NCI-H82 treated with DMSO at 0.1 percent for 48 hours (cell line): ENCODE measurements at regions not wholly inside any gene's neighbourhood (a gene's known extent, or its start where the extent isn't known, plus 50 kb on each side); places are given as distances from the start of the nearest gene placed in this dataset.
A peak's percentile ranks its signal among the peaks of the same experiment; 100 is the strongest.

ENCODE experiments used
- DNase-seq: peaks from one replicate; lab custom pipeline; 2025; ENCODE audit not compliant: unreplicated experiment; lab: John Stamatoyannopoulos, UW

- no peak for DNase-seq
These were observed 76.5 kb upstream of the ADGRF1 start for GRCh38 chr6:47118611-47119010.

- DNase-seq = no peak
These were observed 75.2 kb upstream of the ADGRF1 start for GRCh38 chr6:47117314-47117713.

- no peak for DNase-seq
These were observed 74.5 kb upstream of the ADGRF1 start for GRCh38 chr6:47116606-47117005.

DNA sequence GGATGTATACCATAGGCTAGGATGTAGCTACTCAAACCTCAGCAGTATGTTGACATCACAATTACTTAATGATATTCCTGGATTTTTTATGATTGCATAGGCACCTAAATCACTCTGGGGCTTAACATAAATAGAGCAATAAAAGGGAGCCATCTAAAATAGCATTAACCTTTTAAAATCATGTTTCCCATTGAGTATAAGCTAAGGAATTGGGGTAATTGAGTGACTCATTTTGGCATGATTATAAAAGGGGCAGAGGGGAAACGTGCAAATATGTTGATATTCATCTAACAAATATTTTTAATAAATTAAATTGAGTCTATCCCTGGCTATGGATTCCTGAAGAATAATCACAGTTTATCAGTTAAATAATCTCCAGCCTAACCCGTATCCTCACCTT is 74.0 kb upstream of the ADGRF1 start:
- no peak for DNase-seq

GRCh38 chr6:47114460-47114859 is 72.3 kb upstream of the ADGRF1 start:
- DNase-seq = no peak

- DNase-seq = no peak
These were observed 70.2 kb upstream of the ADGRF1 start for GRCh38 chr6:47112317-47112716.

DNA sequence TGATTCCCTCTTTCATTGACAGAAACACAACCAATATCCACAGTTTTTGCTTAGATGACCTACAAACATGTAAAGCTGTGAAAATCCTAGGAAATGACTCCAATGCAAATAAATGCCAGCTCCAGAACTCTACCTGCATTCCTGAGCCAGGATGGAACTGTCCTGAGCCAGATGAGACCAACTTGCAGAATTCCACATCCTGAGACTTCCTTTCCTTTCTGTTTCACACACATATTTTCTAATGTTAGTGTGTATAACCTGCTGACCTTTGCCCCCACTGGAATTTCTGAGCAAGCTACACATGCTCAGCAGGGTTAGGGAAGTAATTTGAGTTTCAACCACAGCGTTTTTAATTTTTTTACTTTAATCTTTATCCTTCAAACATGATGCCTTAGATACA is 69.6 kb upstream of the ADGRF1 start:
- no peak for DNase-seq

- DNase-seq = no peak
These were observed 67.1 kb upstream of the ADGRF1 start for GRCh38 chr6:47109281-47109680.

GRCh38 chr6:47106721-47107197 is 64.6 kb upstream of the ADGRF1 start:
- DNase-seq = no peak

GRCh38 chr6:47106216-47106615 is 64.1 kb upstream of the ADGRF1 start:
- DNase-seq = peak; percentile 27

GRCh38 chr6:47105469-47106178 is 63.5 kb upstream of the ADGRF1 start:
- no peak for DNase-seq

DNA sequence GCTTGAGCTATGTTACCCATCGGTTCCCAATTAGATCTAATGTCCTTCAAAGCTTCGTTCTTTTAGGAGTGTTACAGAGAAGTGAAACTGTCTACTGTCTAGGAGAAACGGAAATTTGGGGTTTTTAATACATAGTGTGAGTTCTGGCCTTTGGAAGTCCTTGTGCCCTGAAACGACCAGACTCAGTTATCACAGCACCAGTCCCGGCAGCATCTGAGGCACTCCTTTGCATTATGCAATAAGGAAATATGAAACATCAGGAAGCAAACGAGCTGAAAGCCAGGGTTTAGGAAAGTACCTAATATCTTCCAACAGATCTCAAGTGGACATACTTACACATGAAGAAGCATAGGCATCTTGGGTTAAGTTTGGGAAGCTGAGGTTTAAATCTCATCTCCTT is 61.8 kb upstream of the ADGRF1 start:
- no peak for DNase-seq

DNA sequence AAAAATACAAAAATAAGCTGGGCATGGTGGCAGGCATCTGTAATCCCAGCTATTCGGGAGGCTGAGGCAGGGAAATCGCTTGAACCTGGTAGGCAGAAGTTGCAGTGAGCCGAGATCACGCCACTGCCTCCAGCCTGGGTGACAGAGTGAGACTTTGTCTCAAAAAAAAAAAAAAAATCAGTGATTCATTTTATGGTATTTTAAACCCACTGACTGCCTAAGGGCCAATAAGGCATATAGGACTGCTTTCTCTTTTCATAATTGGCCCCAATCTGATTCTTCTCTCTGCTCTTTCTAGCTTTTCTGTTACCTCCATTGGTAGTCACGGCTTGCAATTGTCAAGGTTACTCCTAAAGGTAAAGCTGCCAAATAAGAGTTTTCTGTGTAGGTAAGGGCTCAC is 60.2 kb upstream of the ADGRF1 start:
- no peak for DNase-seq

DNA sequence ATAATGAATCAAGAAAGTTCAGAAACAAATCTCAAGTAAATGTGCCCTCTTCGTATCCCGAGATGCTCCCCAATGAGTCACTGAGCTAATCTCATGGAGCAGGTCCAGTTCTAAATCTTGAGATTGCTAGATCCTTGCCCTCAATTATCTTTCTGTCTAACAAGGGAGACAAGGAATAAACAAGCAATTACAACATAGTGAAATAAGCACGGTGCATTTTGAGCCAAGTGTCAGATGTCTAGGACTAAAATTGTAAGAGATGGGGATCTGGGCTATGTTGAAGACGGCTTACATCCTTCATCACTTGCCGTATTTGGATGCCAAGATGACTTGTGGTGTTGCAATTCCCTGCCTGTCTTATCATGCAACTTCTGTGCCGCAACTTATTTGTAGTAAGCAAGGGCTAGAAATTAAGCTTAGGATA is 56.5 kb upstream of the ADGRF1 start:
- no peak for DNase-seq

DNA sequence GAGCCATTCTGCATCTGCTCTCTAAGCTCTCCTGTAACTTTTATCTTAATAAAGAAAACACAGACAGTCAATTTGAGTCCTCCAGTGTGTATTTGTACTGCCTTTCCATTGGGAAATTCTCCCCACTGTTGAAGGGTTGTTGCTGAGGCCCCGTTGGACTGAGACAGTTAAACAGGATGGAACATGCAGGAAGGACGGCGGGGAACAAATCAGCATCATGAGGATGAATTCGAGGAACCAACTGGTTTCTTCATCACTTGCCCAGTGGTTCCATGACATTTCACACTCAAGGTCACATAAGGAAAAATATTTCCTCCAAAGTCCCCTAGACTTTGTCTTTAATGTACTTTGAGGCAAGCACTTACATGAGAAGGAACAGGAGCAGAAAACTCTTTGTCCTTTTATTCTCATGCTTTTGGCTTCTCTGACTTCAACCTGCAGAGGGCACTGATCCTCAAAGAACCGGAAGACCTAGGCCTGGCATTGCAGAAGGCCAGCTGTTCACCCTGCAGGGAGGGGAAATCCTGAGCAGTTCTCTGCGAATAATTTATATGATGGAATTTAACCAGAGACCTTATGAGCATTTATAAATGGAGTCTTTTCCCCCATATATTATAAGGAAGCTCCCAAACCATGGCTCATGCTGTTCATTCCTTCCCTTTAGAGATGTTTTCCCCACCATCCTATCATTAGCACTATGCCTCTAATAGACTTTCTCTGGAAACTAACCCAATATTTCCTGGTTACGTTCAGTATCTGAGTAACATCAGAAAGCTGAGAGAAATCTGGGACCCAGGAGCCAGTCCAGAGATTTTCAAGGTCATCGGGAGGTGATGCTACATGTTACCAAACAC is 55.2 kb upstream of the ADGRF1 start:
- peak; percentile 82 for DNase-seq

DNA sequence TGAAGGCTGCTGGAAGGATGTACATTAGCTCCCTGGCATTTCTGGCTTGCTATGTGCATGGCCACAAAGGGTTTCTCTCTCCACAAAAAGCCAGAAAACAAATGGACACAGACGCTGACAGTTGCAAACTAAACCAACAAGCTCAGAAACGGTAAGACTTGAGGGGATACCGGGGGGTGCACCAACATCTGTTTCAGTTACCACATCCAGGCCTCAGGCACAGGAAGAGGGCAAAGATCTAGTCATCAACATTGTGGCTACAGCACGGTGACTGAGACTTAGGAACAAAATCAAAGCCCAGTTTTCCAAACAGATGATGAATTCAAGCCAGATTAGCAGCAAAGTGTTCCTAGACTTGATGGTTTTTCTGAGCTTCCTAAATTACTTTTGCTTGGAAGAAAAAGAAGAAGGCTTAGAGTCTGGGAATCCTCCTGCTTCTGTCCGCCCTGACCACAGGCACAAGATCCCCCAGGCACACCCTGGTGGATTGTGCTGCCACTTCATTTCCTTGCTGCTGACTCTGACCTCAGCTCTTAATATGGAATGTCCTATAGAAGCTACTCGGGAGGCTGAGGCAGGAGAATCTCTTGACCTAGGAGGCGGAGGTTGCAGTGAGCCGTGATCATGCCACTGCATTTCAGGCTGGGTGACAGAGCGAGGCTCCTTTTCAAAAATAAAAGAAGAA is 54.2 kb upstream of the ADGRF1 start:
- no peak for DNase-seq

- no peak for DNase-seq
These were observed 52.3 kb upstream of the ADGRF1 start for GRCh38 chr6:47094241-47094925.

DNA sequence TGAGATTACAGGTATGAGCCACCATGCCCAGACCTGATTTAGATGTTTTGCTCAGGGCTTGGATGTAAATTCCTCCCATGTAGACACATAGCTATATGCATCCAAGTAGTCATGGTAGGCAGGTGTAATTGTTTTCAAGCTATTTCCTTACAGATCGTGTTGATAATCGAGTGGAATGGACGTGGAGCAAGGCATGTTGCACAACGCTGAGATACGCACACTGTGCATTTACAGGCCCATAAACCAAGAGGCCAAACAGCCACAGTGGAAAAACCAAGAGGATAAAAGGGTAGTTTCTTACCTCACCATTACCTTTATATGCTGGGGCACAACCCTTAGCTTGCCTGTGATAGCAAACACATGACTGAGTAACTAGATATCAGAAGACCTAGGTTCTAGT is 51.0 kb upstream of the ADGRF1 start:
- no peak for DNase-seq

DNA sequence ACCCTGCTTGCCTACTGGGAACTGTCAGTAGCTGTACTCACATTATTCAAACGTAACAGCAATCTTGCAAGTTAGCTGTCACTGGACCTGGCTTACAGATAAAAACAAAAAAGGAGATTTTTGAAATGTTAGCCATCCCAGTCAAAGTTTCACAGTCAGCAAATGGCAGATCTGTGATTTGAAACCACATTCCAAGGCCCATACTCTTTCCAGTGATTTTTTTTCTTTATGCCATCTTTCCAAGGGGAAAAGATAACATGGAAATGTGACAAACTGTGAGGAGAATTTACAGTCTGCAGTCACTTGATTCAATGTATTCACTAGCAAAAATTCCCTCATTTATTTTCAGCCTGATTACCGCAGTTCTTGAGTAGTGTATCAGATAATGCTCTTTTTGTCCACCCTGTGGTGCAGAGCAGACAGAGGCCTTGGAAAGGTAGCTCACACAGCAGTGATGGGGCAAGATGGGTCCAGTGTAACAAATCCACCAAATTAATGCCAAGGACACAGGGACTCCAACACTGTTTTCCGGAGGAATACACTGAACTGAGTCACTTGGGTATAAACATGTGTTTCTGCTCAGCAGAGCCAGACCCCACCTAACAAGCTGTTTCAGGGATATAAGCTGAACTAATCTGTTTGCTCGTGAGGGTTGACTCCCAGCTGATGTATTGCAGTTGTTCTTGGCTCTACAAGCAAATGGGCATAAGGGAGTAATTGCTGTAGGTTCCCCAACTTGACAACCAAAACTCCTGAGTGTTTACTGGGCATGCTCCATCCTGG is 49.9 kb upstream of the ADGRF1 start:
- peak; percentile 39 for DNase-seq
